Osteocyte (in vitro differentiated cells): ENCODE measurements at regions not wholly inside any gene's neighbourhood (a gene's known extent, or its start where the extent isn't known, plus 50 kb on each side); places are given as distances from the start of the nearest gene placed in this dataset.

ENCODE experiments used
- DNase-seq: peaks from one replicate; pipeline ENCODE4 v3.0.0; 2021; ENCODE audit warnings: mixed read lengths; ENCODE audit not compliant: unreplicated experiment; ENCODE audit errors: extremely low spot score
- H3K27ac Mint-ChIP-seq: one replicate; pipeline ENCODE4 v1.8.0; 2021; ENCODE audit warnings: mild to moderate bottlenecking, mixed read lengths; ENCODE audit not compliant: unreplicated experiment
- H3K27me3 Mint-ChIP-seq: one replicate; pipeline ENCODE4 v1.8.0; 2021; ENCODE audit warnings: mixed read lengths; ENCODE audit not compliant: unreplicated experiment
- H3K36me3 Mint-ChIP-seq: one replicate; pipeline ENCODE4 v1.8.0; 2021; ENCODE audit warnings: mixed read lengths; ENCODE audit not compliant: unreplicated experiment
- H3K4me1 Mint-ChIP-seq: one replicate; pipeline ENCODE4 v1.8.0; 2021; ENCODE audit warnings: mixed read lengths; ENCODE audit not compliant: unreplicated experiment
- H3K4me3 Mint-ChIP-seq: one replicate; pipeline ENCODE4 v1.8.0; 2021; ENCODE audit warnings: mild to moderate bottlenecking, moderate library complexity, mixed read lengths; ENCODE audit not compliant: unreplicated experiment
- H3K9me3 Mint-ChIP-seq: one replicate; pipeline ENCODE4 v1.8.0; 2021; ENCODE audit warnings: mixed read lengths; ENCODE audit not compliant: unreplicated experiment
- CTCF ChIP-seq: fragments of 200-600 bp; sonication (generic); IDR thresholded peaks from 2 replicates; pipeline ENCODE4 v1.5.0; 2021; ENCODE audit warnings: antibody characterized with exemption, mild to moderate bottlenecking, moderate library complexity

GRCh38 chr1:55726994-55727393 lies 511.8 kb upstream of the USP24 start:
- Mint-ChIP-seq H3K4me3 (no peak overlapping the region), H3K4me1 (peaks cover 55% of the 10 kb centered on the region), H3K27ac (peak overlapping the region; percentile 72), H3K27me3 (no peaks in the 10 kb centered on the region), H3K36me3 (peaks cover 3% of the 10 kb centered on the region), H3K9me3 (peaks cover 9% of the 10 kb centered on the region)
- no peak for DNase-seq
- TF ChIP-seq CTCF: no peak

GRCh38 chr1:55725378-55725777 lies 510.2 kb upstream of the USP24 start:
- H3K9me3 Mint-ChIP-seq: peaks cover 9% of the 10 kb centered on the region
- H3K4me1 Mint-ChIP-seq: peaks cover 58% of the 10 kb centered on the region
- H3K27ac Mint-ChIP-seq: peak overlapping the region; percentile 62
- no peak for TF ChIP-seq CTCF
- H3K4me3 Mint-ChIP-seq: no peak overlapping the region
- no peaks in the 10 kb centered on the region for H3K27me3 Mint-ChIP-seq
- no peak for DNase-seq
- H3K36me3 Mint-ChIP-seq: peaks cover 3% of the 10 kb centered on the region

GRCh38 chr1:55724551-55725325 lies 509.6 kb upstream of the USP24 start:
- TF ChIP-seq CTCF: no peak
- Mint-ChIP-seq H3K27ac (peak overlapping the region; percentile 62), H3K36me3 (peaks cover 3% of the 10 kb centered on the region), H3K27me3 (no peaks in the 10 kb centered on the region), H3K9me3 (peaks cover 9% of the 10 kb centered on the region), H3K4me3 (no peak overlapping the region), H3K4me1 (peaks cover 65% of the 10 kb centered on the region)
- DNase-seq: no peak

GRCh38 chr1:55723001-55723400 lies 507.8 kb upstream of the USP24 start:
- H3K4me3 Mint-ChIP-seq: no peak overlapping the region
- H3K27ac Mint-ChIP-seq: peak overlapping the region; percentile 60
- no peak for TF ChIP-seq CTCF
- H3K36me3 Mint-ChIP-seq: peaks cover 3% of the 10 kb centered on the region
- peaks cover 5% of the 10 kb centered on the region for H3K9me3 Mint-ChIP-seq
- no peak for DNase-seq
- no peaks in the 10 kb centered on the region for H3K27me3 Mint-ChIP-seq
- H3K4me1 Mint-ChIP-seq: peaks cover 82% of the 10 kb centered on the region

- Mint-ChIP-seq H3K4me1 (peaks cover 82% of the 10 kb centered on the region), H3K4me3 (no peak overlapping the region), H3K27ac (peak overlapping the region; percentile 87), H3K36me3 (peaks cover 3% of the 10 kb centered on the region), H3K27me3 (no peaks in the 10 kb centered on the region), H3K9me3 (peaks cover 5% of the 10 kb centered on the region)
- no peak for TF ChIP-seq CTCF
- no peak for DNase-seq
These were observed 505.1 kb upstream of the USP24 start for GRCh38 chr1:55720261-55720660.
